DMS53 (cell line): ENCODE measurements at regions not wholly inside any gene's neighbourhood (a gene's known extent, or its start where the extent isn't known, plus 50 kb on each side); places are given as distances from the start of the nearest gene placed in this dataset.

Source experiments
- DNase-seq: peaks from one replicate; lab custom pipeline; 2025; lab: John Stamatoyannopoulos, UW

GRCh38 chr3:74564560-74564959 lies 49.9 kb downstream of the CNTN3 start:
- no peak for DNase-seq

GRCh38 chr3:74562558-74563269 lies 51.7 kb downstream of the CNTN3 start:
- no peak for DNase-seq

GRCh38 chr3:74561881-74562280 lies 52.6 kb downstream of the CNTN3 start:
- no peak for DNase-seq

- DNase-seq: no peak
These were observed 55.2 kb downstream of the CNTN3 start for GRCh38 chr3:74559261-74559660.

GRCh38 chr3:74550686-74551085 lies 63.8 kb downstream of the CNTN3 start:
- DNase-seq: no peak

DNA sequence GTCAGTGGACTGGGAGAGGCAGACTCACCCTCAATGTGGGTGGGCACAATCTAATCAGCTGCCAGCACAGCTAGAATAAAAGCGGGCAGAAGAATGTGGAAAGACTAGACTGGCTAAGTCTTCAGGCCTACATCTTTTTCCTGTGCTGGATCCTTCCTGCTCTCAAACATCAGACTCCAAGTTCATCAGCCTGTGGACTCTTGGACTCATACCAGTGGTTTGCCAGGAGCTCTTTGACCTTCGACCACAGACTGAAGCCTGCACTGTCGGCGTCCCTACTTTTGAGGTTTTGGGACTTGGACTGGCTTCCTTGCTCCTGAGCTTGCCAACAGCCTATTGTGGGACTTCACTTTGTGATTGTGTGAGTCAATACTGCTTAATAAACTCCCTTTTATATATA lies 68.0 kb downstream of the CNTN3 start:
- DNase-seq: no peak

GRCh38 chr3:74542441-74542840 lies 72.0 kb downstream of the CNTN3 start:
- DNase-seq: no peak

- no peak for DNase-seq
These were observed 74.6 kb downstream of the CNTN3 start for GRCh38 chr3:74539876-74540275.

DNA sequence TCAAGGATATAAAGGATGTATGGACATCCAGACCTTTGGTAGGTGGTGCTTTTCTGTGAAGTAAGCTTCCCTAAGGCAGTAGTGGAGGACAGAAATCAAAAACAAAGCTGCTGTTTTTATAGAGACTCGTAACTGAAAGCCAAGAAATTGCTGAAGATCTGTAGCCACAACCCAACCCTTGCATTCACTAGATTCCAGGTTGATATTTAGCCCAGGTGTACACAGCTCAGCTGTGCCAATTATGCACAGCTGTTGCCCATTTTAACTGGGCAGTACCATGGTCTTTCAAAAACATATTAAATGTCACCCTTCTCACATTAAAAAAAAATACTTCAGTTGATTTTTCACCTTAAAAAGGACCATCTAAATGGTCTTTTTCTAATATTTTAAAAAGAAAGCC lies 75.8 kb downstream of the CNTN3 start:
- no peak for DNase-seq

GRCh38 chr3:74537857-74538256 lies 76.6 kb downstream of the CNTN3 start:
- no peak for DNase-seq

- DNase-seq: no peak
These were observed 77.3 kb downstream of the CNTN3 start for GRCh38 chr3:74537164-74537563.

DNA sequence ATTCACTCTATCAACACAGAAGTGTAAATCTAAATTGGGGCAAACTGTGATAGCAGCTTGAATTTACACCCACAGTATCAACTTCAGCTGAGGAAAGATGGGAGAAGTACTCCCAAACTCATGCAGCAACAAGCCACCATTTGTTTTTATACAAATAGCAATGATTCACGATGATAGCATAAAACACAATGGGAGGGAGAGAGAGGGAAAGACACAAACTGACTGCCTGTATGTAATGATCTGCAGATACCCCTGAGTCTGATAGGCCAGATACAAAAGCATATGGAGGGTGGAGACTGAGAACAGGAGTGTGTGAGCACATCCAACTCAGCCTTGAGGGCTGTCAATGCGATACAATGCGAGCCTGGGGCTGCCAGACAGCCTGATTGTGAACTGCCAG lies 79.2 kb downstream of the CNTN3 start:
- no peak for DNase-seq

- no peak for DNase-seq
These were observed 79.8 kb downstream of the CNTN3 start for GRCh38 chr3:74534611-74535010.

DNA sequence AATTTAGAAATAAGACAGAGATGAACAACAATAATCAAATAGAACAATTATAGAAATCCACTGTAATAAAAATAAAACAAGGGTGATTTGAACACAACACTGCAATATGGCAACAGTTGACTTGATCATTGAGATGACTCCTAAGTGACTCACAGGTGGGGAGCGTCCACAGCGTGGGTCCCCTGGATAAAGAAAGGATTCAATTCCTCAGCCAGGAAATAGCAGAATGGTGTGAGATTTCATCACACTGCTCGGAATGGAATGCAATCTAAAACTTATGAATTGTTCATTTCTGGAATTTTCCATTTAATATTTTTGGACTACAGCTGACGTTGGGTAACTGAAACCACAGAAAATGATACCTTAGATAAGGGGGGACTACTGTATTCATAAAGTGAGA lies 82.0 kb downstream of the CNTN3 start:
- no peak for DNase-seq

- DNase-seq: no peak
These were observed 83.0 kb downstream of the CNTN3 start for GRCh38 chr3:74531491-74531890.

- no peak for DNase-seq
These were observed 85.3 kb downstream of the CNTN3 start for GRCh38 chr3:74529145-74529544.

- DNase-seq: no peak
These were observed 86.9 kb downstream of the CNTN3 start for GRCh38 chr3:74527566-74527965.

GRCh38 chr3:74523811-74524210 lies 90.6 kb downstream of the CNTN3 start:
- DNase-seq: no peak

DNA sequence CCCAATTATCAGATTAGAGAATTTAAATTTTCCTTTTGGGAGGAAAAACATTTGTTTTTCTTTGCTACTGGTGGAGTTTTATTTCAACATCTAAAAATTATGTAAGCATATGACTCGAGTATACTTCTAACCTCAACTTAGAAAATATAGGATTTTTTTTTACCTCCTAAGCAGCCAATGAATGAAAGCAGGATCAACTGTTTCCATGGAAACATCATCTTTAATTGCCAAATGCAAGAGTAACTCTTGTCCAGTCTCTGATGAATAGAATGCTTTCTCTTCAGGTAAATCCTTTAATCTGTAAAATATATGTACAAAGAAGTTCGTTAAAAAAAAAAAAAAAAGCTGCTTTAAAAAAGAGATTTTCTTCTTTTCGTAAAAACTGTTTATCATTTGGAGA lies 93.6 kb downstream of the CNTN3 start:
- DNase-seq: no peak

DNA sequence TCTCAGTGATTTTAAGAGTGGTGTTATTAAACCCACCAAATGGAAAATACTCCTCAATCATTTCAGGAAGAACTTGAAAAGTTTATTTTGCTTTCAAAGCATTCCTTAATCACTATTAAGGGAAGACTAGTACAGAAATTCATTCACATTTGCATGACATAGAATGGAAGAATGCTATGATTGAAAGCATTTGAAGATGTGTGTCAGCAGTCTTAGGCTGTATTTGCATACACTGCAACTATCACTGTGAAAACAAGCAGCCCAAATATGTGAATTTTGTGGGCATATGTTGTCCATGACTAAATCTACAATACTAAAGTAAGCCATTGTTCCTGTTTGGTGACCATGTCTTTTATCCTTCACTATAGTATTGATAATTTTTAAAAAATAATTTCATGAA lies 95.8 kb downstream of the CNTN3 start:
- no peak for DNase-seq

- DNase-seq: no peak
These were observed 98.4 kb downstream of the CNTN3 start for GRCh38 chr3:74516019-74516418.

- DNase-seq: no peak
These were observed 99.0 kb downstream of the CNTN3 start for GRCh38 chr3:74515451-74515850.

DNA sequence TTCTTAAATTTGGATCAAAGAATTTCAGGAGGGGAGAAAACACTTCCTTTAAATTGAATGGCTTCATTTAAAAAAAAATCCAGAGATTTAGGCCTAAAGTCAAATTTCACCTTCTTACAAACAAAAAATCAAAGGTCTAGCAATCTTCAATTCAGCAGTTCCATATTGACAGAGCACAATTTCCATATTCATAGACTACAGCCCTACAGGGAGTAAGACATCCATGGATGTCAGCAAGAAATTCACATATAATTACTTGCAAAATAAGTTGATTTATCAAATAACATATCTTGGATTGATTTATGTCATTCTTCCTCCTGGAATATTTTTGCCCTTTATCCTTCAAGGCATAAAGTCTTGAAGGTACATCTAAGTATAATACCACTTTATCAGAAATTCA lies 103.4 kb downstream of the CNTN3 start:
- DNase-seq: no peak

DNA sequence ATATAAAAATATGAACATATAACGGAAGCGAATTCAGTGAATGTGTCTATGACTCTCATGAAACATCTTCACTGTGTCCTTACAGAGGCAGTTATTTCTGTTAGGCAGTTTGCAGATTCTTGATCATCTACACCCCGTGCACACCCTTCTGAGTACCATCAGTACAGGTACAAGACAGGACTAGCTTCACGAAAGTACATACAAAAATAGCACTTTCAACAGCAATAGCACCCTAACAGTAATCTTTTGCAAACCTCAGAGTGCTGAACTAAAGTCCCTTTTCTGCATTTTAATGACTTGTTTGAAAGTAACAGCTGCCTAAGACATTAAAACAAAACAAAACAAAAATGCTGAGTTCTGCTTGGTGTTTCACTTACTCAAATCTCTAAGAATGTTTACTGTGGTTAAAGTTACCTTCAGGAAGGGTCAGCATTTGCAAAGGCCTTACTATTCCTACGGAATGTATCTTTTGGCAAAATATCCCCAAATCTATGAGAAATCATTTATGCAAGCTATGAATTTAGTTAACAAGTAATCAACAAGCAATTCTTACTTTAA lies 104.1 kb downstream of the CNTN3 start:
- DNase-seq: no peak
